Karpas-422 (cell line): ENCODE measurements at regions not wholly inside any gene's neighbourhood (a gene's known extent, or its start where the extent isn't known, plus 50 kb on each side); places are given as distances from the start of the nearest gene placed in this dataset.

Source experiments
- DNase-seq: peaks from one replicate; pipeline ENCODE4 v3.0.0-alpha.2; 2015
- H2AFZ ChIP-seq: fragments of 200-600 bp; sonication (generic); 2 replicates; pipeline ENCODE4 v1.6.1; 2014; ENCODE audit warnings: antibody characterized with exemption, low read length, mixed read lengths
- H3K27ac ChIP-seq: fragments of 200-600 bp; sonication (generic); 2 replicates; pipeline ENCODE4 v1.5.1; 2014; ENCODE audit warnings: mild to moderate bottlenecking, low read length, moderate library complexity
- H3K27me3 ChIP-seq: fragments of 200-600 bp; sonication (generic); 2 replicates; pipeline ENCODE4 v1.6.1; 2014; ENCODE audit warnings: low read length, mixed read lengths
- H3K36me3 ChIP-seq: fragments of 200-600 bp; sonication (generic); 2 replicates; pipeline ENCODE4 v1.6.1; 2014; ENCODE audit warnings: low read length, mixed read lengths; ENCODE audit not compliant: insufficient read depth
- H3K4me1 ChIP-seq: fragments of 200-600 bp; sonication (generic); 2 replicates; pipeline ENCODE4 v1.6.1; 2014; ENCODE audit warnings: mild to moderate bottlenecking, low read length, mixed read lengths
- H3K4me2 ChIP-seq: fragments of 200-600 bp; sonication (generic); 2 replicates; pipeline ENCODE4 v1.6.1; 2014; ENCODE audit warnings: low read length, low read depth, mild to moderate bottlenecking; ENCODE audit not compliant: poor library complexity, severe bottlenecking
- H3K4me3 ChIP-seq: fragments of 200-600 bp; sonication (generic); 2 replicates; pipeline ENCODE4 v1.5.1; 2014; ENCODE audit warnings: mild to moderate bottlenecking, antibody characterized with exemption, low read length, mixed read lengths
- H3K79me2 ChIP-seq: fragments of 200-600 bp; sonication (generic); 2 replicates; pipeline ENCODE4 v1.6.1; 2014; ENCODE audit warnings: mild to moderate bottlenecking, low read length, mixed read lengths
- H3K9ac ChIP-seq: fragments of 200-600 bp; sonication (generic); 2 replicates; pipeline ENCODE4 v1.6.0; 2014; ENCODE audit warnings: low read length
- H3K9me2 ChIP-seq: fragments of 200-600 bp; sonication (generic), shearing (Covaris generic); replicated peaks from 2 replicates; pipeline ENCODE4 v1.6.0; 2014; ENCODE audit warnings: mild to moderate bottlenecking, low read length, moderate library complexity; ENCODE audit not compliant: insufficient read depth
- H3K9me3 ChIP-seq: fragments of 300-700, 200-600 bp; sonication (generic); 2 replicates; pipeline ENCODE4 v1.6.1; 2014; ENCODE audit warnings: low read length, mixed read lengths
- H4K20me1 ChIP-seq: fragments of 200-600 bp; sonication (generic); 2 replicates; pipeline ENCODE4 v1.6.1; 2014; ENCODE audit warnings: mild to moderate bottlenecking, antibody characterized with exemption, low read length, low read depth; ENCODE audit not compliant: insufficient read depth

- Histone ChIP-seq H3K4me1 (peaks cover 7% of the 10 kb centered on the region), H3K9me3 (no peaks in the 10 kb centered on the region), H3K36me3 (no peaks in the 10 kb centered on the region), H4K20me1 (no peaks in the 10 kb centered on the region), H3K79me2 (no peaks in the 10 kb centered on the region), H3K4me3 (no peak overlapping the region), H3K27ac (no peak overlapping the region), H3K4me2 (no peak overlapping the region), H2AFZ (no peak overlapping the region), H3K9ac (no peak overlapping the region), H3K27me3 (no peaks in the 10 kb centered on the region), H3K9me2 (no peaks in the 10 kb centered on the region)
- no peak for DNase-seq
Observed at GRCh38 chr18:73924307-73924706, 223.3 kb downstream of the FBXO15 start.

GRCh38 chr18:73923866-73924265, 223.8 kb downstream of the FBXO15 start:
- Histone ChIP-seq H3K79me2 (no peaks in the 10 kb centered on the region), H4K20me1 (no peaks in the 10 kb centered on the region), H3K27ac (no peak overlapping the region), H2AFZ (no peak overlapping the region), H3K4me2 (no peak overlapping the region), H3K27me3 (no peaks in the 10 kb centered on the region), H3K9ac (no peak overlapping the region), H3K4me3 (no peak overlapping the region), H3K36me3 (no peaks in the 10 kb centered on the region), H3K9me3 (no peaks in the 10 kb centered on the region), H3K9me2 (no peaks in the 10 kb centered on the region), H3K4me1 (peaks cover 12% of the 10 kb centered on the region)
- DNase-seq = no peak

GRCh38 chr18:73920033-73920432, 227.6 kb downstream of the FBXO15 start:
- no peak overlapping the region for H3K9ac ChIP-seq
- no peak overlapping the region for H3K4me2 ChIP-seq
- H3K27ac ChIP-seq = no peak overlapping the region
- no peaks in the 10 kb centered on the region for H3K79me2 ChIP-seq
- peaks cover 21% of the 10 kb centered on the region for H3K4me1 ChIP-seq
- H2AFZ ChIP-seq = no peak overlapping the region
- no peak for DNase-seq
- H3K9me2 ChIP-seq = no peaks in the 10 kb centered on the region
- H4K20me1 ChIP-seq = no peaks in the 10 kb centered on the region
- H3K9me3 ChIP-seq = no peaks in the 10 kb centered on the region
- no peaks in the 10 kb centered on the region for H3K36me3 ChIP-seq
- no peak overlapping the region for H3K4me3 ChIP-seq
- no peaks in the 10 kb centered on the region; the same call in 1 of the 2 replicates for H3K27me3 ChIP-seq

- Histone ChIP-seq H3K9me2 (no peaks in the 10 kb centered on the region), H3K36me3 (no peaks in the 10 kb centered on the region), H3K4me3 (no peak overlapping the region), H3K9me3 (no peaks in the 10 kb centered on the region), H3K9ac (no peak overlapping the region), H3K4me2 (peak overlapping the region; percentile 2), H3K79me2 (no peaks in the 10 kb centered on the region), H3K27ac (peak overlapping the region; percentile 54), H3K4me1 (peaks cover 21% of the 10 kb centered on the region), H3K27me3 (no peaks in the 10 kb centered on the region; the same call in 1 of the 2 replicates), H2AFZ (no peak overlapping the region), H4K20me1 (no peaks in the 10 kb centered on the region)
- peak; percentile 39 for DNase-seq
Observed at GRCh38 chr18:73918816-73919215, 228.8 kb downstream of the FBXO15 start.

- Histone ChIP-seq H3K79me2 (no peaks in the 10 kb centered on the region), H3K9ac (no peak overlapping the region), H2AFZ (no peak overlapping the region), H3K4me1 (peaks cover 21% of the 10 kb centered on the region), H3K9me3 (no peaks in the 10 kb centered on the region), H3K27ac (no peak overlapping the region), H3K9me2 (no peaks in the 10 kb centered on the region), H3K27me3 (no peaks in the 10 kb centered on the region; the same call in 1 of the 2 replicates), H3K36me3 (no peaks in the 10 kb centered on the region), H3K4me2 (no peak overlapping the region), H4K20me1 (no peaks in the 10 kb centered on the region), H3K4me3 (no peak overlapping the region)
- DNase-seq = no peak
Observed at GRCh38 chr18:73917046-73917445, 230.6 kb downstream of the FBXO15 start.

- Histone ChIP-seq H3K4me2 (no peak overlapping the region), H3K9me3 (no peaks in the 10 kb centered on the region), H3K27me3 (no peaks in the 10 kb centered on the region; the same call in 1 of the 2 replicates), H3K36me3 (no peaks in the 10 kb centered on the region), H3K27ac (no peak overlapping the region), H3K9ac (no peak overlapping the region), H3K4me3 (no peak overlapping the region), H4K20me1 (no peaks in the 10 kb centered on the region), H2AFZ (no peak overlapping the region), H3K79me2 (no peaks in the 10 kb centered on the region), H3K4me1 (peaks cover 6% of the 10 kb centered on the region), H3K9me2 (no peaks in the 10 kb centered on the region)
- no peak for DNase-seq
Observed at GRCh38 chr18:73913505-73913904, 234.1 kb downstream of the FBXO15 start.

GRCh38 chr18:73908323-73908722, 239.3 kb downstream of the FBXO15 start:
- no peak for DNase-seq
- no peak overlapping the region for H2AFZ ChIP-seq

GRCh38 chr18:73901566-73901965, 246.1 kb downstream of the FBXO15 start:
- H3K27me3 ChIP-seq = no peaks in the 10 kb centered on the region
- H3K27ac ChIP-seq = no peak overlapping the region
- DNase-seq = no peak
- no peak overlapping the region for H3K4me3 ChIP-seq
- no peaks in the 10 kb centered on the region for H3K9me2 ChIP-seq
- no peak overlapping the region for H2AFZ ChIP-seq
- no peaks in the 10 kb centered on the region for H3K36me3 ChIP-seq
- H3K4me1 ChIP-seq = peaks cover 8% of the 10 kb centered on the region
- no peaks in the 10 kb centered on the region for H3K79me2 ChIP-seq
- H3K9me3 ChIP-seq = no peaks in the 10 kb centered on the region
- no peak overlapping the region for H3K9ac ChIP-seq
- H4K20me1 ChIP-seq = no peaks in the 10 kb centered on the region
- H3K4me2 ChIP-seq = no peak overlapping the region

More at GRCh38 chr18:73908323-73908722, 239.3 kb downstream of the FBXO15 start:
- Histone ChIP-seq H3K79me2 (no peaks in the 10 kb centered on the region), H3K4me3 (no peak overlapping the region), H3K36me3 (no peaks in the 10 kb centered on the region), H3K27me3 (no peaks in the 10 kb centered on the region), H3K4me2 (no peak overlapping the region), H3K9ac (no peak overlapping the region), H3K4me1 (peaks cover 3% of the 10 kb centered on the region; the same call in 1 of the 2 replicates), H3K9me3 (no peaks in the 10 kb centered on the region), H3K9me2 (no peaks in the 10 kb centered on the region), H3K27ac (no peak overlapping the region), H4K20me1 (no peaks in the 10 kb centered on the region)

GRCh38 chr18:73901151-73901550, 246.5 kb downstream of the FBXO15 start:
- no peak for DNase-seq
- H2AFZ ChIP-seq = no peak overlapping the region
- no peaks in the 10 kb centered on the region for H3K9me2 ChIP-seq
- H3K4me3 ChIP-seq = no peak overlapping the region
- H3K27ac ChIP-seq = no peak overlapping the region
- H3K9me3 ChIP-seq = no peaks in the 10 kb centered on the region
- no peak overlapping the region for H3K9ac ChIP-seq
- no peaks in the 10 kb centered on the region for H3K79me2 ChIP-seq
- H3K4me2 ChIP-seq = no peak overlapping the region
- H3K36me3 ChIP-seq = no peaks in the 10 kb centered on the region
- no peaks in the 10 kb centered on the region for H3K27me3 ChIP-seq
- no peaks in the 10 kb centered on the region for H4K20me1 ChIP-seq
- peaks cover 12% of the 10 kb centered on the region for H3K4me1 ChIP-seq
